GM23338 (cell line): ENCODE measurements at regions not wholly inside any gene's neighbourhood (a gene's known extent, or its start where the extent isn't known, plus 50 kb on each side); places are given as distances from the start of the nearest gene placed in this dataset.

ENCODE experiments used
- ATAC-seq: fragments of 200-7000 bp; cut with Tn5 transposase; 3 replicates; pipeline ENCODE4 v1.9.1; 2020
- DNase-seq: peaks from one replicate; pipeline ENCODE4 v3.0.0-alpha.2; 2015; ENCODE audit warnings: low spot score
- H2AFZ ChIP-seq: fragments of 200-600 bp; sonication (generic); 2 replicates; pipeline ENCODE4 v1.8.0; 2016; ENCODE audit warnings: antibody characterized with exemption, mild to moderate bottlenecking, moderate library complexity
- H3F3A ChIP-seq: fragments of 200-600 bp; sonication (generic); replicated peaks from 2 replicates; pipeline ENCODE4 v1.8.0; 2017; ENCODE audit warnings: antibody characterized with exemption, mixed run types, low read depth
- H3K27ac ChIP-seq: fragments of 200-600 bp; sonication (generic); 2 replicates; pipeline ENCODE4 v1.6.1; 2016; ENCODE audit warnings: low read depth
- H3K27me3 ChIP-seq: fragments of 200-600 bp; sonication (generic); 2 replicates; pipeline ENCODE4 v1.8.0; 2016; ENCODE audit warnings: mild to moderate bottlenecking, mixed run types, moderate library complexity; ENCODE audit not compliant: insufficient read depth
- H3K36me3 ChIP-seq: fragments of 200-600 bp; sonication (generic); 2 replicates; pipeline ENCODE4 v1.8.0; 2016; ENCODE audit warnings: mild to moderate bottlenecking; ENCODE audit not compliant: insufficient read depth
- H3K4me1 ChIP-seq: fragments of 200-600 bp; sonication (generic); 2 replicates; pipeline ENCODE4 v1.8.0; 2016; ENCODE audit warnings: mild to moderate bottlenecking, moderate library complexity; ENCODE audit not compliant: insufficient read depth
- H3K4me2 ChIP-seq: fragments of 200-600 bp; sonication (generic); 2 replicates; pipeline ENCODE4 v1.7.1; 2017; ENCODE audit warnings: mixed run types
- H3K4me3 ChIP-seq: fragments of 200-600 bp; sonication (generic); 2 replicates; pipeline ENCODE4 v1.6.1; 2016; ENCODE audit warnings: mixed run types
- H3K79me2 ChIP-seq: fragments of 200-600 bp; sonication (generic); replicated peaks from 2 replicates; pipeline ENCODE4 v1.8.0; 2017; ENCODE audit warnings: mild to moderate bottlenecking; ENCODE audit not compliant: insufficient read depth
- H3K9me2 ChIP-seq: fragments of 200-600 bp; sonication (generic); 2 replicates; pipeline ENCODE4 v1.8.0; 2017; ENCODE audit not compliant: insufficient read depth
- H4K20me1 ChIP-seq: fragments of 200-600 bp; sonication (generic); replicated peaks from 2 replicates; pipeline ENCODE4 v1.8.0; 2017; ENCODE audit warnings: mild to moderate bottlenecking; ENCODE audit not compliant: insufficient read depth
- H3K27ac Mint-ChIP-seq: 2 replicates; pipeline ENCODE4 v1.8.0; 2020; ENCODE audit warnings: inconsistent platforms, mild to moderate bottlenecking, moderate library complexity, mixed read lengths
- H3K27me3 Mint-ChIP-seq: 3 replicates; pipeline ENCODE4 v1.8.0; 2022; ENCODE audit warnings: low read depth, mild to moderate bottlenecking, moderate library complexity, mixed read lengths, inconsistent platforms; ENCODE audit not compliant: insufficient read depth, poor library complexity
- H3K36me3 Mint-ChIP-seq: 3 replicates; pipeline ENCODE4 v1.8.0; 2021; ENCODE audit warnings: low read depth, mild to moderate bottlenecking, inconsistent platforms, moderate library complexity, mixed read lengths
- H3K4me1 Mint-ChIP-seq: 3 replicates; pipeline ENCODE4 v1.8.0; 2020; ENCODE audit warnings: mild to moderate bottlenecking, inconsistent platforms, mixed read lengths
- H3K4me3 Mint-ChIP-seq: 3 replicates; pipeline ENCODE4 v1.8.0; 2021; ENCODE audit warnings: moderate library complexity, mild to moderate bottlenecking, inconsistent platforms, mixed read lengths
- H3K9me3 Mint-ChIP-seq: 3 replicates; pipeline ENCODE4 v1.8.0; 2020; ENCODE audit warnings: moderate library complexity, mild to moderate bottlenecking, inconsistent platforms, mixed read lengths
- CREB1 ChIP-seq: fragments of 250-450 bp; sonication (Bioruptor Pico); IDR thresholded peaks from 2 replicates; pipeline ENCODE4 v1.5.0; 2020; ENCODE audit warnings: low read depth, mild to moderate bottlenecking, moderate library complexity
- CTCF ChIP-seq, 2 experiments: fragments of 200-600 bp in 1 of 2; sonication (generic) in 1 of 2; conservative IDR thresholded peaks; 2 replicates each; pipeline versions ENCODE4 v1.5.1 to v1.6.1; 2016 to 2017; ENCODE audit warnings: antibody characterized with exemption in 2 of 2, low read depth in 2 of 2, mild to moderate bottlenecking in 2 of 2, moderate library complexity in 1 of 2
- ETS1 ChIP-seq: IDR thresholded peaks from 2 replicates; pipeline ENCODE4 v1.6.1; 2016; ENCODE audit warnings: antibody characterized with exemption
- EZH2 ChIP-seq: fragments of 200-600 bp; sonication (generic); IDR thresholded peaks from one replicate; pipeline ENCODE4 v1.8.0; 2017; ENCODE audit warnings: antibody characterized with exemption, mild to moderate bottlenecking, low read depth; ENCODE audit not compliant: unreplicated experiment
- EZH2phosphoT487 ChIP-seq: fragments of 200-600 bp; sonication (generic); IDR thresholded peaks from one replicate; pipeline ENCODE4 v1.8.1; 2018; ENCODE audit warnings: antibody characterized with exemption; ENCODE audit not compliant: unreplicated experiment
- JUNB ChIP-seq: IDR thresholded peaks from one replicate; pipeline ENCODE4 v1.6.1; 2016; ENCODE audit warnings: antibody characterized with exemption; ENCODE audit not compliant: unreplicated experiment
- ZNF331 ChIP-seq: fragments of 250-450 bp; sonication (Bioruptor Pico); IDR thresholded peaks from 2 replicates; pipeline ENCODE4 v1.5.0; 2020; ENCODE audit warnings: low read depth, mild to moderate bottlenecking, moderate library complexity
- TF ChIP-seq, protein P1 (sequence below): IDR thresholded peaks from one replicate; pipeline ENCODE4 v1.6.1; 2018; ENCODE audit warnings: antibody characterized with exemption; ENCODE audit not compliant: unreplicated experiment

- TF ChIP-seq, protein P1, sequence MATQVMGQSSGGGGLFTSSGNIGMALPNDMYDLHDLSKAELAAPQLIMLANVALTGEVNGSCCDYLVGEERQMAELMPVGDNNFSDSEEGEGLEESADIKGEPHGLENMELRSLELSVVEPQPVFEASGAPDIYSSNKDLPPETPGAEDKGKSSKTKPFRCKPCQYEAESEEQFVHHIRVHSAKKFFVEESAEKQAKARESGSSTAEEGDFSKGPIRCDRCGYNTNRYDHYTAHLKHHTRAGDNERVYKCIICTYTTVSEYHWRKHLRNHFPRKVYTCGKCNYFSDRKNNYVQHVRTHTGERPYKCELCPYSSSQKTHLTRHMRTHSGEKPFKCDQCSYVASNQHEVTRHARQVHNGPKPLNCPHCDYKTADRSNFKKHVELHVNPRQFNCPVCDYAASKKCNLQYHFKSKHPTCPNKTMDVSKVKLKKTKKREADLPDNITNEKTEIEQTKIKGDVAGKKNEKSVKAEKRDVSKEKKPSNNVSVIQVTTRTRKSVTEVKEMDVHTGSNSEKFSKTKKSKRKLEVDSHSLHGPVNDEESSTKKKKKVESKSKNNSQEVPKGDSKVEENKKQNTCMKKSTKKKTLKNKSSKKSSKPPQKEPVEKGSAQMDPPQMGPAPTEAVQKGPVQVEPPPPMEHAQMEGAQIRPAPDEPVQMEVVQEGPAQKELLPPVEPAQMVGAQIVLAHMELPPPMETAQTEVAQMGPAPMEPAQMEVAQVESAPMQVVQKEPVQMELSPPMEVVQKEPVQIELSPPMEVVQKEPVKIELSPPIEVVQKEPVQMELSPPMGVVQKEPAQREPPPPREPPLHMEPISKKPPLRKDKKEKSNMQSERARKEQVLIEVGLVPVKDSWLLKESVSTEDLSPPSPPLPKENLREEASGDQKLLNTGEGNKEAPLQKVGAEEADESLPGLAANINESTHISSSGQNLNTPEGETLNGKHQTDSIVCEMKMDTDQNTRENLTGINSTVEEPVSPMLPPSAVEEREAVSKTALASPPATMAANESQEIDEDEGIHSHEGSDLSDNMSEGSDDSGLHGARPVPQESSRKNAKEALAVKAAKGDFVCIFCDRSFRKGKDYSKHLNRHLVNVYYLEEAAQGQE, result no peak
- TF ChIP-seq ETS1, result no peak
- TF ChIP-seq ZNF331 (CRISPR knock-in tag), result no peak
- no peak for TF ChIP-seq CREB1 (CRISPR knock-in tag)
Measured at GRCh38 chr1:95311014-95311413, 77.0 kb downstream of the RWDD3 start (continued).

GRCh38 chr1:95311762-95312161 lies 77.8 kb downstream of the RWDD3 start:
- Histone ChIP-seq H4K20me1 (no peaks in the 10 kb centered on the region), H2AFZ (no peak overlapping the region), H3K27ac (no peak overlapping the region), H3F3A (no peaks in the 10 kb centered on the region), H3K36me3 (no peaks in the 10 kb centered on the region), H3K4me1 (peaks cover 26% of the 10 kb centered on the region), H3K4me2 (no peak overlapping the region), H3K79me2 (no peaks in the 10 kb centered on the region), H3K9me2 (peaks cover 6% of the 10 kb centered on the region; the same call in 1 of the 2 replicates), H3K27me3 (no peaks in the 10 kb centered on the region), H3K4me3 (no peak overlapping the region)
- Mint-ChIP-seq H3K4me3 (no peak overlapping the region), H3K36me3 (no peaks in the 10 kb centered on the region), H3K27me3 (peaks cover 2% of the 10 kb centered on the region), H3K4me1 (peaks cover 26% of the 10 kb centered on the region), H3K9me3 (no peaks in the 10 kb centered on the region), H3K27ac (no peak overlapping the region)
- TF ChIP-seq JUNB, result no peak
- TF ChIP-seq EZH2phosphoT487, result no peak
- no peak for TF ChIP-seq CTCF (conservative IDR thresholded peaks at IDR 0.05; ENCODE audit: low read depth in 2 of 2)
- TF ChIP-seq EZH2, result no peak
- ATAC-seq (no peak), DNase-seq (no peak)
